Renal cortex interstitium (tissue), 11 donors: ENCODE measurements at regions not wholly inside any gene's neighbourhood (a gene's known extent, or its start where the extent isn't known, plus 50 kb on each side); places are given as distances from the start of the nearest gene placed in this dataset.
"Not testable (repeated sequence)": the region's sequence is repeated elsewhere in the genome, so short reads cannot be mapped to it uniquely, and the experiment has no call there.

Source experiments
- DNase-seq, 11 donors: peaks; one replicate each; pipeline ENCODE4 v3.0.0-alpha.2; 2013; ENCODE audit warnings: low read depth in 9 of 11, low spot score in 4 of 11; ENCODE audit errors: extremely low read depth in 1 of 11

DNA sequence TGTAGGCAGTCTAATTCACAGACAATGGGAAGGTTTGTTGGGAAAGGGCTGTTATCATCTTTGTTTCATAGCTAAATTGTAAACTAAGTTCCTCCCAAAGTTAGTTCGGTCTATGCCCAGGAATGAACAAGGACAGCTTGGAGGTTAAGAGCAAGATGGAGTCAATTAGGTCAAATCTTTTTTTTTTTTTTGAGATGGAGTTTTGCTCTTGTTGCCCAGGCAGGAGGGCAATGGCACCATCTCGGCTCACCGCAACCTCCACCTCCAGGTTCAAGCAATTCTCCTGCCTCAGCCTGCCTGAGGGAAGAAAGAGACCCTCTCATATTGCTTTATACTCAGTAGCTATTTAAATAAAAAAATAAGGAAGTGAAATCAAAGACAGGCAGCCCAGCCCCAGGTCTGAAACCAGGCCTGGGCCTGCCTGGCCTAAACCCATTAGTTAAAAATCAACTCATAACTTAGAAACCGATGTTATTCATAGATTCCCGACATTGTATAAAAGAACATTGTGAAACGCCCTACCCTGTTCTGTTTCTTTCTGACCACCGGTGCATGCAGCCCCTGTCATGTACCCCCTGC, 297.4 kb upstream of the SGCG start:
- DNase-seq, result no peak

DNA sequence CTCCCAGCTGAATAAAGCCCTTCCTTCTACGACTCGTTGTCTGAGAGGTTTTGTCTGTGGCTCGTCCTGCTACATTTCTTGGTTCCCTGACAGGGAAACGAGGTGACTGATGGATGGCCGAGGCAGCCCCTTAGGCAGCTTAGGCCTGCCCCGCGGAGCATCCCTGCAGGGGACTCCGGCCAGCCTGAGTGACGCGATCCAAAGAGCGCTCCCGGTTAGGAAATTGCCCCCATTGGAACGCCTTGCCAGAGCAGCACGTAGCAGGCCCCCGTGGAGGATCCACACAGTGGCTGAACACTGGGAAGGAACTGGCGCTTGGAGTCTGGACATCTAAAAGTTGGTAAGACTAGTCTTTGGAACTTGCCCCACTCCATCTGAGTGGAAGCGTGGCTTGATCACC, 296.8 kb upstream of the SGCG start:
- DNase-seq, result no peak

GRCh38 chr13:22886061-22886460, 294.7 kb upstream of the SGCG start:
- DNase-seq, result not testable (repeated sequence)

- not testable (repeated sequence) for DNase-seq
Observed at GRCh38 chr13:22889376-22889775, 291.4 kb upstream of the SGCG start.

- DNase-seq, result no peak
Observed at GRCh38 chr13:22893204-22893603, 287.6 kb upstream of the SGCG start.

DNA sequence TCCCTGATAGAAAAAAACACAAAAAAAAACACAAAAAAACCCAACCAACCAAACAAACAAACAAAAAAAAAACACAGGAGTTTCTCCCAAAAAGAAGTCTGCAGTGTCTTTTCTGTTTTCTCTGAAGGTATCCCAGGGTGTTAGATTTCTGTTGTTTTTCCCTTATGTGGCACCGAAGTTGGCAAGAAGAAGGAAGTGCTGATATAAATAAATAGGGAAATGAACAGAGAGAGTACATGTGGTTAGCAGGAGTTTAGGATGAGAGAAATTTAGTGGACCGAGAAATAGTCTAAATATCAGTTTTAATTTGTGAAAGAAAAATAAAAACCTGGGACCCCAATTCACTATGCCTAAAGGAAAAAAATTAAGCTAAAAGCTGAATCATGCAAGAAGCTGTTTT, 287.0 kb upstream of the SGCG start:
- DNase-seq, result no peak

- DNase-seq, result no peak
Observed at GRCh38 chr13:22897571-22898314, 283.0 kb upstream of the SGCG start.

DNA sequence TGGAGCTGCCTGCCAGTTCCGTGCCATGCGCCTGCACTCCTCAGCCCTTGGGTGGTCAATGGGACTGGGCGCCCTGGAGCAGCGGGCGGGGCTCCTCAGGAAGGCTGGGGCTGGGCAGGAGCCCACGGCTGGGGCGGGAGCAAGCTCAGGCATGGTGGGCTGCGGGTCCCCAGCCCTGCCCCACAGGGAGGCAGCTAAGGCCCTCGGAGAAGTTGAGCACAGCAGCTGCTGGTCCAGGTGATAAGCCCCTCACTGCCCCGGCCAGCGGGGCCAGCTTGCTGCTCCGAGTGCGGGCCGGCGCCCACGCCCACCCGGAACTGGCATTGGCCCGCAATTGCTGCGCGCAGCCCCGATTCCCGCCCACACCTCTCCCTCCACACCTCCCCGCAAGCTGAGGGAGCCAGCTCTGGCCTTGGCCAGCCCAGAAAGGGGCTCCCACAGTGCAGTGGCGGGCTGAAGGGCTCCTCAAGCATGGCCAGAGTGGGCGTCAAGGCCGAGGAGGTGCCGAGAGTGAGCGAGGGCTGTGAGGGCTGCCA, 280.3 kb upstream of the SGCG start:
- DNase-seq, result not testable (repeated sequence)

DNA sequence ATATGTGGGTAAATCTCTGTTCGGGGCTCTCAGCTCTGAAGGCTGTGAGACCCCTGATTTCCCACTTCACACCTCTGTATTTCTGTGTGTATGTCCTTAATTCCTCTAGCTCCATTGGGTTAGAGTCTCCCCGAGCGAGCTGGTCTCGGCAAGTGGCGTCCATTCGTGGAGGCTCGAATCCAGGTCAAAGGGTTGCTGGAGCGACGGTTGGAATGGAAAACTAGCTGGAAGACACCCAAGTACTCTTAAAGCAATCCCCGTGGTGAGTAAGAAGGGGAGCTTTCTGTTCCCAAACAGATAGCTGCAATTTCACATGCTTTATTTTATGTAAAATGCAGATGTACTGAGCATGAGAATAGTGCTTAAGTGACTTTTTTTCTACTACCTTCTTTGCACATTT, 277.5 kb upstream of the SGCG start:
- no peak for DNase-seq

GRCh38 chr13:22903925-22904324, 276.9 kb upstream of the SGCG start:
- no peak for DNase-seq

GRCh38 chr13:22915442-22916082, 265.2 kb upstream of the SGCG start:
- DNase-seq, result peak in 9 of 11 donors; percentile 32 to 58 (median 49)

- not testable (repeated sequence) for DNase-seq
Observed at GRCh38 chr13:22916276-22916675, 264.5 kb upstream of the SGCG start.

- DNase-seq, result peak in 8 of 11 donors; percentile 26 to 66 (median 58)
Observed at GRCh38 chr13:22925881-22926747, 254.7 kb upstream of the SGCG start.

DNA sequence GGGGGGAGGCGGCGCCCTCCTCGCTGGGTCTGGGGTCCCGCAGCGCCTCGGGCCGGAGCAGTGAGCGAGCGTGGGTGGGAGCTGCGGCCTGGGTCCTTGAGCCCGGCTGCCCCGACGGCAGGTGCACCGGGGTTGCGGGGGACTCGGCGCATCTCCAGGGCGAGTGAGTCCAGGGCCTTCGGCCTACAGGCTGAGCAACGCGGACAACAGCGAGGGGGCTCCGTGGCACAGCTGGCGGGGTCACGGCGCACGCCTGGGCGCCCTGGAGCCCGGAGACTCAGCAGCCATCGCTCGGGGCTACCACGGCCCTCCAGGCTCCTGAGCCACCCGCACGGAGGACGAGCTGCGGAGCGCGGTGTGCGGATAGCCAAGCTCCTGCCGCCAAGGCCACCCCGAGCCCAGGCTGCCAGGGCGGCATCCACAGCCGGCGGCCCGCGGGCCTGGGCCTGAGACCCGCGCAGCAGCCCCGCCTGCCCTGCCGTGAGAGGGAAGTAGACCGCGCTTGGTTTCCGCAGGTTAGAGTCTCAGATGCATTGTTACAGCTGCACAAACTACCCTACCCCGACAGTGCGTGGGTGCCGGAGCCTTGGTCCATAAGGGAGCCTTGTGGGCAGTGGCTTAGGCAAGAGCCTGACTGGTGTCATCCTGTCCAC, 253.9 kb upstream of the SGCG start:
- DNase-seq, result peak in 2 of 11 donors; percentile 10 to 15

DNA sequence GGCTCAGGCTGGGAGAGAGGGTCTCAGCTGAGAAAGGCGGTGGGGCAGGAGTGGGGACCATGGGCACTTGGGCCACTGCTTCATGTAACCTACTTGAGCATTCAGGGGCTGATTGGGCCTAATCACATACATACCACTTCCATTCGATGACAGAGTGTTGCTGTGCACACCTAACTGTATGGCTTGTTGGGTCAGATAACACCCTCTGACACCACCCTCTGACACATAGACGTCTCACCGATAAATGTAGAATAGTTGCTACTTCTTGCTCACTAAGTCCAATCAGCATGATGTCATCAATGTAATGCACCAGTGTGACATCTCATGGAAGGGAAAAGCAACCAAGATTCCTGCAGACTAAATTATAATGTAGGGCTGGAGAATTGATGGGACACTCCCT, 252.9 kb upstream of the SGCG start:
- not testable (repeated sequence) for DNase-seq

- no peak for DNase-seq
Observed at GRCh38 chr13:22929381-22930126, 251.2 kb upstream of the SGCG start.

DNA sequence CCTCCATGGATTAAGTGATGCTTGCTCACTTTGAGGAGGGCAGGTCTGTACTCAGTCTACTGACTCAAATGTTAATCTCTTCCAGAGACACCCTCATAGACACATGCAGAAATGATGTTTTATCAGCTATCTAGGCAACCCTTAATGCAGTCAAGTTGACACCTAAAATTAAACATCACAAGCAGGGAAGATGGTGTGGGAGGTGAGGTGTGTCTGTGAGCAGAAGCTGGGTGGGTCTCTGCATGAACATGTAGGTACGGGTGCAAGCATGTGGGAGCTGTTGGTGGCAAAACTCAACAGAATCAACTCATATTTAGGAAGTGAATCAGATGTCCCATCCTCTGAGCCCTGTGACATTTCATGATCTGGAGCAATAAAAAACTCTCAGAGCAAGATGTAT, 249.2 kb upstream of the SGCG start:
- DNase-seq, result no peak
